GM19467 (cell line): ENCODE measurements at regions not wholly inside any gene's neighbourhood (a gene's known extent, or its start where the extent isn't known, plus 50 kb on each side); places are given as distances from the start of the nearest gene placed in this dataset.
"Not testable (repeated sequence)": the region's sequence is repeated elsewhere in the genome, so short reads cannot be mapped to it uniquely, and the experiment has no call there.

ENCODE experiments used
- ATAC-seq: cut with Tn5 transposase; IDR thresholded peaks from one replicate; pipeline ENCODE4 v1.9.1; 2021; ENCODE audit warnings: mild to moderate bottlenecking, moderate library complexity; ENCODE audit not compliant: unreplicated experiment

DNA sequence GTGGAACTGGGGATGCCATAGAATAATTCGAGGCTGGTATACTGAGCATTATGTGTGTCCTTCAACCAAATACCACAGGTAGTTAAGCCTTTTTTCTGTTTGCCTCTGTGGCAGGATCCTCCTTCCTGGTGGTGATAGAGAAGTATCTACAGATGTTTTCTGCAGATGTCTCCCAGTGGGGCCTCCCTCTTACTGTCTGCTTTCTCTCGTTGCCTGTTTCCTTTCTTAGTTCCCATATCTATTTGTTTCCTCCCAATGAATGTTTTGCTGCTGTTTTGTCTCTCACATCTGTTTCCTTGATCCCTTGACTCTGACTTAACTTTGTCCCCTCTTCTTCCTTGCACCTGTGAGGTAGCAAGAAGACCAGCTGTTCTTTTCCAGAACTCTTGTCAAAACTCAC lies 130.9 kb upstream of the NUDT12 start:
- no peak for ATAC-seq

GRCh38 chr5:103690676-103691075 lies 128.1 kb upstream of the NUDT12 start:
- ATAC-seq, result no peak

DNA sequence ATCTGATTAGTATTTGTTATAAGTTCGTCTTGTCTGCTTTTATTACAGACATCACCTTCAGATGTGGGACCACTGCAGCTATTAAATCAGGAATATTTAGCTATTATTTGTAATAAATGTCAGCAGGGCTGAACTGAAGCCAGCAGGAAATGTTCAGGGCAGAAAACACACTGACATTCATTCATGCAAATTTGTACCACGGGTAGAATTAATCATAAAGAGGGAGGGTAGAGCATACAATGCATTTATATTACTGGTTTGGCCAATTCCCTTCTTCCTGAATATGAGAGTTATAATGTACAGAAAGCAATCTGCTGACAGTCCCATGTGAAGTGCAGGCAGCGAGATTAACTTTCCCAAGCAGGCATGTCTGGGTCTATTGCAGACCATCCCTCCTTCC lies 117.3 kb upstream of the NUDT12 start:
- no peak for ATAC-seq

GRCh38 chr5:103676198-103676597 lies 113.6 kb upstream of the NUDT12 start:
- not testable (repeated sequence) for ATAC-seq

GRCh38 chr5:103674739-103675138 lies 112.2 kb upstream of the NUDT12 start:
- ATAC-seq, result no peak

GRCh38 chr5:103674251-103674650 lies 111.7 kb upstream of the NUDT12 start:
- no peak for ATAC-seq

GRCh38 chr5:103669615-103670014 lies 107.0 kb upstream of the NUDT12 start:
- ATAC-seq, result no peak

DNA sequence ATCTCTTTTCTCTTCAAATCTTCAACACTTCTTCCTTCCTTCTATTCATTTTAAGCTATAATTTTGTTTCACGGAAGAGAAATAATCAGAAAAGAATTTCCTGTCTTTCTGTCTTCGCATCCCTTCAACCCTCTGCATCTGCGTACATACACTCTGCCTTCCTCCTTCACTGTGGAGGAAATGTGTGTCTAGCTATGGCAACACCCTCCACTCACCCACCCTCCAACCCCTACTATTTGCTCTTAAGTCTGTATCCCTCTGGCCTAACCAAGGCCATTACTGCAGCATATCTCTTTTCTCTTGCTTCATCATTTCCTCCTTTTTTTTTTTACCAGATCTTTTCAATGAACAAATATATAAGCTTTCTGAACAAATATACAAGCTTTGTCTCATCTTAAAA lies 105.7 kb upstream of the NUDT12 start:
- ATAC-seq, result no peak

GRCh38 chr5:103667068-103667467 lies 104.5 kb upstream of the NUDT12 start:
- ATAC-seq, result no peak

- ATAC-seq, result no peak
Measured at GRCh38 chr5:103657301-103657700, 94.7 kb upstream of the NUDT12 start.

DNA sequence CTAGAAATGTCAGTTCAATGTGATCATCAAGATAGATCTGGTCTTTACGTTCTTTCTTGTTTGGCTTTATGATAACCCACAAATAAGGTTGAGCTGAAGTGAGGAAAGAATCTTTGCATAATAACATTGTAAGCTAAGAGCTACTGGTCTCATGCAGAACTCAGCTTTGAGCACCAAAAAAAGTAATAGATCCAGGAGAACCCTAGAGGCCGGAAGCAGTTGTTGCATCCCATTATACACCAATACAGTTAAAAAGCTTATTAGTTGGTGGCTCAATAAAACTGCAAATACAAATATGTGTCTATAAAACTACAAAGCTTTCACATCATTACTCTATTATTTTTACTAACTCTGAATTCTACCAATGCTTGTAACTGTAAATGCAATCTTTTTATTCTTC lies 85.5 kb upstream of the NUDT12 start:
- ATAC-seq, result no peak

GRCh38 chr5:103646698-103647614 lies 84.4 kb upstream of the NUDT12 start:
- no peak for ATAC-seq

- ATAC-seq, result no peak
Measured at GRCh38 chr5:103645816-103646215, 83.2 kb upstream of the NUDT12 start.

GRCh38 chr5:103638979-103639378 lies 76.4 kb upstream of the NUDT12 start:
- no peak for ATAC-seq

- no peak for ATAC-seq
Measured at GRCh38 chr5:103624675-103625074, 62.1 kb upstream of the NUDT12 start.

GRCh38 chr5:103624035-103624480 lies 61.5 kb upstream of the NUDT12 start:
- no peak for ATAC-seq

DNA sequence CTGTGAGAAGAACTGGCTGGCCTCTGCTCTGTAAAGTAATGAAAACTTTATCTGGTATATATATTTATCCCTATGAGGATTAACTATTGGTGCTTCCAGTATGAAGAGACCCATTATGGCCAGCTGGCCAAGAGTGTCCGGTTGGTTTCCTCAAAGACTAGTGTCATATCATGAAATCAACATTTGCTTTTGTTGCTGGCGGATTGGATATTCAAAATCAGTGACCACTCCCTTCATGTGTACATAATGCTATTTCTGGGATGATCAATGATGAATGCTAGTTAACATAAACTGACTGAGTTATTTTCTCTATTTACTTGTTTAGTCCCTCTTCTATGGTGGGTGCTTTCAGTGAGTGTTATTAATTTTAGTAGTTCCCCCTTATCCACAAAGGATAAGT lies 60.8 kb upstream of the NUDT12 start:
- no peak for ATAC-seq

DNA sequence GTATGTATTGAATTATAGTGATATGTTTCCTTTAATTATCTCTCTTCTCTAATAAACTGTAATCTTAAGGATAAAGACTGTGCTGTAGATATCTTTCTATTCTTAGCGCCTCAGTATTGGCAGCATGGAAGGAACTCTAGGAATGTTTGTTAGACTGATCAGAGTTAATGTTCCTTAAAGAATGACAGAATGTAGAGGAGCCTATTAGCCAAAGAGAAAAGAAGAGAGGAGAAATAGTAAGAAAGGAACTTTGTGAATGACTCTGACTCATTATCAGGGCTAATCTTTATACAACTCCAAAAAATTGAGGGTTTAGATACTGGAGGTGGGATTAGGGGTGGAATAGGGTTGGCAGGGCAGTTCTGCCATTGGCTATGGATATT lies 59.0 kb upstream of the NUDT12 start:
- ATAC-seq, result no peak

- ATAC-seq, result no peak
Measured at GRCh38 chr5:103620851-103621547, 58.4 kb upstream of the NUDT12 start.

DNA sequence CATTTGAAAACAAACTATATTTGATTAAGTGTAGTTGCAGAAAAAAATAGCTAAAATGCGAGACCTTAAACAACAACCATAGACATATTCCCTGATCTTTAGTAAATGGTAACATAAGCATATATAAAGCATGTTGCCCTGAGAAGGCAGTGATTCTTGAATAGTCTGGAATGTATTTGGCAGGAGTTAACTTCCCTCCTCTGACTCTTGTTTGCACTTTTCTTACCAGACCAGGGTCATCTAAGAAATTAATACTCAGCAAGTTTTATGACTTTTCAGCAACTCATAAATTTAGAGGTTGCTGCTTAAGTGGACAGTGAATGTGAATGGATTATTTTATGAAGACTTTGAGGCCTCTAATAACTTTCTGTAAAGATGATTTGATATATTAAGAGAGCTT lies 55.3 kb upstream of the NUDT12 start:
- no peak for ATAC-seq

DNA sequence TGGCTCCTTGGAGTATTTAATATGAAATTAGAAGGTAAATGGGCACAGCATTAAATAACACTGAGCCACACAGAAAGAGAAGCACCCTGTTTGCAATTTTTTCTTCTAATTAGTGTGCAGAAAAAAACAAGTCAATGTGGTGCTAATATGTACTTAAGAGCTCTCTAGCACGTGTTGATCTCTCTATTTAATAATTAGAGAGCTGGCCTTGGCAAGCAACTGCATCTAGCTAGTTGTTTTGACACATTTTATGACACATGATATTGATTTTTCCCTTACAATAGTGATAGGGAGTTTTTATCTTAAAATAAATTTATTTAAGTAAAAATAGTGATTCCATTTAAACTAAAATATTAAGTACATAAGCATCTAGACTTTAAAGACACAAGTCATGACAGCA lies 54.5 kb upstream of the NUDT12 start:
- no peak for ATAC-seq

DNA sequence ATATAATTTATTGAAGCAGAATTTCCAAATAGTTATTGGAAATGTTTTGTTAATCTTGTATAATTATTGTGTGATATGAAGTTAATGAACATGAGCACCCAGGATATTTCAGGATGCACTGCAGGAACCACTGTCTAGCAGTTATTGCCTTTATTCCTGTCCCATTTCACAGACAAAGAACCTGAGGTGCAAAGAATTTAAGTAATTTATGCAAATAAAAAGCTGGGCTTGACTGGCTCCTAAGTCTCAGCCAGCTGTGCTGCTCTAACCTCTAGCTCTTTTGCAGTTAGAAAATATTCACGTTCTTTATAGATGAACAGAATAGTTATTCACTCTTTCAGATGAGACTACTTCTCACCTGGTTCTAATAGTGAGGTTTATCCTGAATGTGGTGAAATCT lies 50.0 kb upstream of the NUDT12 start:
- ATAC-seq, result no peak
